Thyroid gland (tissue), 4 donors: ENCODE measurements at regions not wholly inside any gene's neighbourhood (a gene's known extent, or its start where the extent isn't known, plus 50 kb on each side); places are given as distances from the start of the nearest gene placed in this dataset.

Experiments used
- POLR2A ChIP-seq, 2 donors: fragments of 450-650 bp; IDR thresholded peaks; one replicate each; pipeline ENCODE4 v1.6.1; 2017; ENCODE audit warnings: antibody characterized with exemption in 2 of 2, mild to moderate bottlenecking in 2 of 2, moderate library complexity in 1 of 2
- TF ChIP-seq, protein P1 (sequence below), 6 experiments: fragments of 200-600 bp in 3 of 6; fragments of 450-650 bp in 3 of 6; sonication (generic) in 3 of 6; IDR thresholded peaks; one replicate each; pipeline ENCODE4 v1.5.1; 2016 to 2019; ENCODE audit warnings: antibody characterized with exemption in 6 of 6, mild to moderate bottlenecking in 2 of 6, inconsistent platforms in 1 of 6, moderate library complexity in 1 of 6

GRCh38 chr10:128859738-128860386 lies 607.2 kb upstream of the MGMT start:
- TF ChIP-seq, protein P1, sequence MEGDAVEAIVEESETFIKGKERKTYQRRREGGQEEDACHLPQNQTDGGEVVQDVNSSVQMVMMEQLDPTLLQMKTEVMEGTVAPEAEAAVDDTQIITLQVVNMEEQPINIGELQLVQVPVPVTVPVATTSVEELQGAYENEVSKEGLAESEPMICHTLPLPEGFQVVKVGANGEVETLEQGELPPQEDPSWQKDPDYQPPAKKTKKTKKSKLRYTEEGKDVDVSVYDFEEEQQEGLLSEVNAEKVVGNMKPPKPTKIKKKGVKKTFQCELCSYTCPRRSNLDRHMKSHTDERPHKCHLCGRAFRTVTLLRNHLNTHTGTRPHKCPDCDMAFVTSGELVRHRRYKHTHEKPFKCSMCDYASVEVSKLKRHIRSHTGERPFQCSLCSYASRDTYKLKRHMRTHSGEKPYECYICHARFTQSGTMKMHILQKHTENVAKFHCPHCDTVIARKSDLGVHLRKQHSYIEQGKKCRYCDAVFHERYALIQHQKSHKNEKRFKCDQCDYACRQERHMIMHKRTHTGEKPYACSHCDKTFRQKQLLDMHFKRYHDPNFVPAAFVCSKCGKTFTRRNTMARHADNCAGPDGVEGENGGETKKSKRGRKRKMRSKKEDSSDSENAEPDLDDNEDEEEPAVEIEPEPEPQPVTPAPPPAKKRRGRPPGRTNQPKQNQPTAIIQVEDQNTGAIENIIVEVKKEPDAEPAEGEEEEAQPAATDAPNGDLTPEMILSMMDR (IDR thresholded peaks at IDR 0.05), result peak in 5 of 6 experiments; percentile 27 to 50 (median 40)
- no peak for TF ChIP-seq POLR2A (IDR thresholded peaks at IDR 0.05)
